A673 (cell line): ENCODE measurements at regions not wholly inside any gene's neighbourhood (a gene's known extent, or its start where the extent isn't known, plus 50 kb on each side); places are given as distances from the start of the nearest gene placed in this dataset.

Experiments
- BruUV-seq: library from RNA; stranded (reverse); fragments of 400-500 nt; replicated peaks from 2 replicates; lab custom pipeline; 2021; lab: Mats Ljungman, UMichigan
- CTCF ChIA-PET: fragments of 300-600 bp; sonication (Branson Sonifier 250); formaldehyde crosslinking; loops from one replicate; lab custom pipeline; 2022; ENCODE audit warnings: antibody characterized with exemption; lab: Charles Lee
- POLR2A ChIA-PET: fragments of 300-600 bp; sonication (Branson Sonifier 250); formaldehyde crosslinking; loops from one replicate; lab custom pipeline; 2022; ENCODE audit warnings: antibody characterized with exemption; ENCODE audit not compliant: low non-redundant PET; lab: Charles Lee
- DNase-seq: peaks from one replicate; pipeline ENCODE4 v3.0.0-alpha.2; 2015; ENCODE audit warnings: low spot score
- H3K27ac ChIP-seq: fragments of 200-600 bp; sonication (generic); 2 replicates; pipeline ENCODE4 v1.5.1; 2016; ENCODE audit warnings: mixed run types, low read depth, mild to moderate bottlenecking, mixed read lengths, antibody characterized with exemption, low read length; ENCODE audit not compliant: poor library complexity, severe bottlenecking
- H3K27me3 ChIP-seq: fragments of 200-600 bp; sonication (generic); replicated peaks from 2 replicates; pipeline ENCODE4 v1.6.1; 2017; ENCODE audit warnings: mixed run types, low read depth, mild to moderate bottlenecking, mixed read lengths, antibody characterized with exemption, low read length; ENCODE audit not compliant: insufficient read depth, poor library complexity
- H3K36me3 ChIP-seq: fragments of 200-600 bp; sonication (generic); 2 replicates; pipeline ENCODE4 v1.6.1; 2016; ENCODE audit warnings: mixed run types, mild to moderate bottlenecking, mixed read lengths, antibody characterized with exemption, low read length; ENCODE audit not compliant: insufficient read depth, poor library complexity, severe bottlenecking
- H3K4me1 ChIP-seq: fragments of 200-600 bp; sonication (generic); 2 replicates; pipeline ENCODE4 v1.6.1; 2017; ENCODE audit warnings: mixed run types, mild to moderate bottlenecking, mixed read lengths, antibody characterized with exemption, low read length; ENCODE audit not compliant: insufficient read depth, poor library complexity, severe bottlenecking
- H3K4me3 ChIP-seq: fragments of 200-600 bp; sonication (generic); 2 replicates; pipeline ENCODE4 v1.5.1; 2016; ENCODE audit warnings: low read depth, mixed run types, mild to moderate bottlenecking, mixed read lengths, low read length; ENCODE audit not compliant: poor library complexity, severe bottlenecking
- H3K9me3 ChIP-seq: fragments of 200-600 bp; sonication (generic); 2 replicates; pipeline ENCODE4 v1.6.1; 2016; ENCODE audit warnings: mixed run types, low read depth, mild to moderate bottlenecking, mixed read lengths, antibody characterized with exemption, low read length; ENCODE audit not compliant: poor library complexity, severe bottlenecking
- CTCF ChIP-seq: fragments of 300-800, 200-600 bp; sonication (generic); conservative IDR thresholded peaks from 2 replicates; pipeline ENCODE4 v1.5.1; 2017; ENCODE audit warnings: low read depth, mild to moderate bottlenecking, antibody characterized with exemption, low read length, moderate library complexity, mixed read lengths
- EZH2 ChIP-seq: fragments of 200-600 bp; sonication (generic); IDR thresholded peaks from 2 replicates; pipeline ENCODE4 v1.6.1; 2017; ENCODE audit warnings: borderline replicate concordance, low read depth, mild to moderate bottlenecking, mixed read lengths, antibody characterized with exemption, low read length; ENCODE audit not compliant: poor library complexity, severe bottlenecking
- intact Hi-C: fragments of 100-400 bp; cut with micrococcal nuclease; formaldehyde crosslinking; loops from one replicate; pipeline ENCODE4 v1.10.0; 2022; ENCODE audit not compliant: unreplicated experiment

DNA sequence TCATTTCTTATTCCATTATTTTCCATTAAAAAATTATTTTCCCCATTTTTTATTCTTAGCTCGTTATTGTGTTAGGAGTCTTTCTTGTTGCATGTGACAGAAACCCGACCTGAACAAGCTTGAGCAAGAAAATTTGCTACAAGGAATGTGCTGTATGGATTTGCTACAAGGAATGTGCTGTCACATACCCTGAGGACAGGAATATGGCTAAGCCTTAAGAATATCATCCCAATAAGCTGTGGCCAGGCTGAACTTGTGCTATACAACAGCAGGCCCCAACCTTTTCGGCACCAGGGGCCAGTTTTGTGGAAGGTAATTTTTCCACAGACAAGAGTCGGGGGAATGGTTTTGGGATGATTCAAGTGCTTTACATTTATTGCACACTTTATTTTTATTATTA lies 114.0 kb downstream of the TRMT11 start:
- POLR2A ChIA-PET = interaction anchor here (0.5 kb wide), 1 partner anchor 481 kb away, joined by 4 read pairs; no protein-coding TSS in a partner anchor
- H3K4me1 ChIP-seq = no peaks in the 10 kb centered on the region
- no peaks in the 10 kb centered on the region for H3K36me3 ChIP-seq
- H3K27ac ChIP-seq = no peak overlapping the region
- intact Hi-C loops = no loop called here
- BruUV-seq = no TSS peak
- peaks cover 43% of the 10 kb centered on the region for H3K27me3 ChIP-seq
- CTCF ChIA-PET = no interaction called here
- H3K4me3 ChIP-seq = no peak overlapping the region
- TF ChIP-seq EZH2 (no peak), CTCF (no peak)
- no peaks in the 10 kb centered on the region for H3K9me3 ChIP-seq
- no peak for DNase-seq

GRCh38 chr6:126102358-126102757 lies 116.0 kb downstream of the TRMT11 start:
- Histone ChIP-seq H3K27ac (no peak overlapping the region), H3K36me3 (no peaks in the 10 kb centered on the region), H3K27me3 (peaks cover 23% of the 10 kb centered on the region), H3K4me1 (peaks cover 7% of the 10 kb centered on the region), H3K4me3 (no peak overlapping the region), H3K9me3 (no peaks in the 10 kb centered on the region)
- ChIA-PET POLR2A (no interaction called here), CTCF (no interaction called here)
- TF ChIP-seq EZH2 (no peak), CTCF (no peak)
- DNase-seq = no peak
- intact Hi-C loops = no loop called here
- BruUV-seq = no TSS peak

GRCh38 chr6:126103993-126104392 lies 117.7 kb downstream of the TRMT11 start:
- intact Hi-C loops = no loop called here
- Histone ChIP-seq H3K36me3 (no peaks in the 10 kb centered on the region), H3K27ac (no peak overlapping the region), H3K9me3 (no peaks in the 10 kb centered on the region), H3K4me3 (no peak overlapping the region), H3K4me1 (peaks cover 18% of the 10 kb centered on the region), H3K27me3 (peaks cover 10% of the 10 kb centered on the region)
- ChIA-PET CTCF (no interaction called here), POLR2A (no interaction called here)
- TF ChIP-seq CTCF = no peak
- TF ChIP-seq EZH2 = no peak
- BruUV-seq = no TSS peak
- DNase-seq = no peak
